GM19238 (cell line): ENCODE measurements at regions not wholly inside any gene's neighbourhood (a gene's known extent, or its start where the extent isn't known, plus 50 kb on each side); places are given as distances from the start of the nearest gene placed in this dataset.
A peak's percentile ranks its signal among the peaks of the same experiment; 100 is the strongest.

ENCODE experiments used
- DNase-seq: peaks from one replicate; pipeline ENCODE4 v3.0.0; 2011; ENCODE audit warnings: low spot score; ENCODE audit not compliant: insufficient read length

- no peak for DNase-seq
Measured at GRCh38 chr2:6510532-6510931, 355.2 kb downstream of the CMPK2 start.

GRCh38 chr2:6512589-6512988 lies 353.1 kb downstream of the CMPK2 start:
- no peak for DNase-seq

GRCh38 chr2:6516674-6517073 lies 349.0 kb downstream of the CMPK2 start:
- DNase-seq, result no peak

- no peak for DNase-seq
Measured at GRCh38 chr2:6518361-6518760, 347.3 kb downstream of the CMPK2 start.

GRCh38 chr2:6523476-6523875 lies 342.2 kb downstream of the CMPK2 start:
- no peak for DNase-seq

- DNase-seq, result no peak
Measured at GRCh38 chr2:6524691-6525474, 340.8 kb downstream of the CMPK2 start.

- no peak for DNase-seq
Measured at GRCh38 chr2:6525475-6525964, 340.2 kb downstream of the CMPK2 start.

GRCh38 chr2:6526093-6526824 lies 339.4 kb downstream of the CMPK2 start:
- DNase-seq, result peak; percentile 6

GRCh38 chr2:6531304-6531703 lies 334.4 kb downstream of the CMPK2 start:
- no peak for DNase-seq

- DNase-seq, result no peak
Measured at GRCh38 chr2:6535572-6535971, 330.1 kb downstream of the CMPK2 start.

- DNase-seq, result no peak
Measured at GRCh38 chr2:6538607-6539006, 327.1 kb downstream of the CMPK2 start.

- no peak for DNase-seq
Measured at GRCh38 chr2:6545336-6545735, 320.4 kb downstream of the CMPK2 start.

- no peak for DNase-seq
Measured at GRCh38 chr2:6545795-6546194, 319.9 kb downstream of the CMPK2 start.

GRCh38 chr2:6554466-6554865 lies 311.2 kb downstream of the CMPK2 start:
- no peak for DNase-seq

GRCh38 chr2:6556755-6557154 lies 309.0 kb downstream of the CMPK2 start:
- DNase-seq, result no peak

GRCh38 chr2:6557737-6558136 lies 308.0 kb downstream of the CMPK2 start:
- no peak for DNase-seq

GRCh38 chr2:6562771-6563170 lies 302.9 kb downstream of the CMPK2 start:
- DNase-seq, result no peak

GRCh38 chr2:6564326-6564725 lies 301.4 kb downstream of the CMPK2 start:
- no peak for DNase-seq

- DNase-seq, result no peak
Measured at GRCh38 chr2:6574121-6574520, 291.6 kb downstream of the CMPK2 start.

GRCh38 chr2:6576302-6576701 lies 289.4 kb downstream of the CMPK2 start:
- no peak for DNase-seq

GRCh38 chr2:6577960-6578359 lies 287.7 kb downstream of the CMPK2 start:
- DNase-seq, result no peak

GRCh38 chr2:6578416-6578815 lies 287.3 kb downstream of the CMPK2 start:
- DNase-seq, result no peak

- no peak for DNase-seq
Measured at GRCh38 chr2:6579281-6579680, 286.4 kb downstream of the CMPK2 start.
